Naive thymus-derived CD8-positive, alpha-beta T cell (primary cell): ENCODE measurements at regions not wholly inside any gene's neighbourhood (a gene's known extent, or its start where the extent isn't known, plus 50 kb on each side); places are given as distances from the start of the nearest gene placed in this dataset.
"Not testable (repeated sequence)": the region's sequence is repeated elsewhere in the genome, so short reads cannot be mapped to it uniquely, and the experiment has no call there.

Source experiments
- ATAC-seq, 2 donors: fragments of 150-1000 bp; cut with Tn5 transposase in 1 of 2; sonication (Bioruptor Pico), chemical (Tn5 transposase) in 1 of 2; 1 replicate in 1 of 2; 2 replicates in 1 of 2; pipeline ENCODE4 v1.10.0; 2021; ENCODE audit warnings: mild to moderate bottlenecking in 2 of 2, moderate library complexity in 2 of 2
- POLR2A ChIA-PET: fragments of 350-600 bp; sonication (Branson Sonifier 250); formaldehyde crosslinking; loops from one replicate; lab custom pipeline; 2021; ENCODE audit warnings: antibody characterized with exemption; lab: Charles Lee
- DNase-seq, 10 donors: peaks; one replicate each; pipeline versions ENCODE4 v3.0.0 to v3.0.0-alpha.2; 2020 to 2022
- H3K27ac Mint-ChIP-seq, 10 donors: one replicate each; pipeline ENCODE4 v1.8.0; 2020 to 2022; ENCODE audit warnings: mild to moderate bottlenecking in 10 of 10, mixed read lengths in 10 of 10, moderate library complexity in 4 of 10, inconsistent platforms in 1 of 10
- H3K27me3 Mint-ChIP-seq, 5 donors: one replicate each; pipeline ENCODE4 v1.8.0; 2021 to 2022; ENCODE audit warnings: mixed read lengths in 5 of 5
- H3K36me3 Mint-ChIP-seq, 3 donors: one replicate each; pipeline ENCODE4 v1.8.0; 2020 to 2022; ENCODE audit warnings: mixed read lengths in 3 of 3, mild to moderate bottlenecking in 2 of 3, inconsistent platforms in 1 of 3
- H3K4me1 Mint-ChIP-seq, 4 donors: one replicate each; pipeline ENCODE4 v1.8.0; 2021 to 2022; ENCODE audit warnings: mixed read lengths in 4 of 4
- H3K4me3 Mint-ChIP-seq, 10 donors: one replicate each; pipeline ENCODE4 v1.8.0; 2020 to 2022; ENCODE audit warnings: mild to moderate bottlenecking in 10 of 10, mixed read lengths in 10 of 10, moderate library complexity in 6 of 10, inconsistent platforms in 1 of 10
- H3K9me3 Mint-ChIP-seq, 9 donors: one replicate each; pipeline ENCODE4 v1.8.0; 2020 to 2022; ENCODE audit warnings: mixed read lengths in 9 of 9, mild to moderate bottlenecking in 3 of 9, inconsistent platforms in 1 of 9, moderate library complexity in 1 of 9

- DNase-seq, POLR2A ChIA-PET, H3K27me3 Mint-ChIP-seq, H3K27ac Mint-ChIP-seq, H3K4me1 Mint-ChIP-seq, H3K4me3 Mint-ChIP-seq, H3K36me3 Mint-ChIP-seq, ATAC-seq: not testable (repeated sequence)
- H3K9me3 Mint-ChIP-seq: peaks cover 0 to 16% (median 2%) of the 10 kb centered on the region in 9 donors
These were observed 297.6 kb upstream of the WSB1 start for GRCh38 chr17:26996146-26996916.

GRCh38 chr17:27007734-27008531 is 286.0 kb upstream of the WSB1 start:
- Mint-ChIP-seq H3K27me3 (peaks cover 0 to 18% (median 4%) of the 10 kb centered on the region in 5 donors), H3K9me3 (peaks cover 0 to 19% (median 6%) of the 10 kb centered on the region in 9 donors)
- DNase-seq, POLR2A ChIA-PET, H3K4me1 Mint-ChIP-seq, H3K36me3 Mint-ChIP-seq, H3K4me3 Mint-ChIP-seq, ATAC-seq, H3K27ac Mint-ChIP-seq: not testable (repeated sequence)

GRCh38 chr17:27009087-27009486 is 284.8 kb upstream of the WSB1 start:
- Mint-ChIP-seq H3K4me1 (no peaks in the 10 kb centered on the region), H3K9me3 (peaks cover 0 to 19% (median 2%) of the 10 kb centered on the region in 9 donors)

GRCh38 chr17:27010138-27010537 is 283.8 kb upstream of the WSB1 start:
- Mint-ChIP-seq H3K27me3 (peaks cover 0 to 17% (median 4%) of the 10 kb centered on the region in 5 donors), H3K9me3 (peaks cover 0 to 19% (median 3%) of the 10 kb centered on the region in 9 donors)
- DNase-seq, H3K4me3 Mint-ChIP-seq, POLR2A ChIA-PET, H3K27ac Mint-ChIP-seq, H3K36me3 Mint-ChIP-seq, H3K4me1 Mint-ChIP-seq, ATAC-seq: not testable (repeated sequence)

More at GRCh38 chr17:27009087-27009486, 284.8 kb upstream of the WSB1 start:
- ATAC-seq: no peak
- peaks cover 0 to 18% (median 4%) of the 10 kb centered on the region in 5 donors for H3K27me3 Mint-ChIP-seq
- no peak overlapping the region for H3K4me3 Mint-ChIP-seq
- POLR2A ChIA-PET: no interaction called here
- no peak overlapping the region for H3K27ac Mint-ChIP-seq
- no peak for DNase-seq
- H3K36me3 Mint-ChIP-seq: peaks cover 0 to 4% (median 2%) of the 10 kb centered on the region in 3 donors

- POLR2A ChIA-PET, H3K27ac Mint-ChIP-seq, H3K4me1 Mint-ChIP-seq, H3K36me3 Mint-ChIP-seq, ATAC-seq, H3K4me3 Mint-ChIP-seq, DNase-seq, H3K27me3 Mint-ChIP-seq: not testable (repeated sequence)
- H3K9me3 Mint-ChIP-seq: peaks cover 0 to 26% (median 14%) of the 10 kb centered on the region in 9 donors
These were observed 263.4 kb upstream of the WSB1 start for GRCh38 chr17:27030552-27030951.

GRCh38 chr17:27038676-27039075 is 255.2 kb upstream of the WSB1 start:
- no peak overlapping the region for H3K4me3 Mint-ChIP-seq
- ATAC-seq: no peak
- POLR2A ChIA-PET: no interaction called here
- H3K4me1 Mint-ChIP-seq: peaks cover 0 to 9% (median 0%) of the 10 kb centered on the region in 4 donors
- peaks cover 0 to 7% (median 3%) of the 10 kb centered on the region in 9 donors for H3K9me3 Mint-ChIP-seq
- H3K27me3 Mint-ChIP-seq: no peaks in the 10 kb centered on the region
- H3K36me3 Mint-ChIP-seq: no peaks in the 10 kb centered on the region
- no peak overlapping the region for H3K27ac Mint-ChIP-seq
- DNase-seq: no peak

- DNase-seq, H3K36me3 Mint-ChIP-seq: not testable (repeated sequence)
These were observed 248.9 kb upstream of the WSB1 start for GRCh38 chr17:27045039-27045438.

GRCh38 chr17:27049104-27049784 is 244.7 kb upstream of the WSB1 start:
- no peaks in the 10 kb centered on the region for H3K4me1 Mint-ChIP-seq
- H3K9me3 Mint-ChIP-seq: peaks cover 0 to 15% (median 4%) of the 10 kb centered on the region in 9 donors
- no peak overlapping the region for H3K4me3 Mint-ChIP-seq
- peaks cover 0 to 3% (median 0%) of the 10 kb centered on the region in 3 donors for H3K36me3 Mint-ChIP-seq
- DNase-seq (no peak), ATAC-seq (no peak)
- H3K27me3 Mint-ChIP-seq: peaks cover 0 to 12% (median 3%) of the 10 kb centered on the region in 5 donors
- POLR2A ChIA-PET: no interaction called here
- H3K27ac Mint-ChIP-seq: no peak overlapping the region

More at GRCh38 chr17:27045039-27045438, 248.9 kb upstream of the WSB1 start:
- peaks cover 0 to 12% (median 3%) of the 10 kb centered on the region in 5 donors for H3K27me3 Mint-ChIP-seq
- ATAC-seq, POLR2A ChIA-PET, H3K4me3 Mint-ChIP-seq, H3K27ac Mint-ChIP-seq, H3K4me1 Mint-ChIP-seq: not testable (repeated sequence)
- peaks cover 0 to 13% (median 3%) of the 10 kb centered on the region in 9 donors for H3K9me3 Mint-ChIP-seq

- no peak overlapping the region for H3K4me3 Mint-ChIP-seq
- H3K4me1 Mint-ChIP-seq: no peaks in the 10 kb centered on the region
- H3K36me3 Mint-ChIP-seq: peaks cover 0 to 5% (median 0%) of the 10 kb centered on the region in 3 donors
- peaks cover 0 to 7% (median 0%) of the 10 kb centered on the region in 9 donors for H3K9me3 Mint-ChIP-seq
- ATAC-seq (no peak), DNase-seq (no peak)
- POLR2A ChIA-PET: no interaction called here
- peaks cover 4 to 33% (median 16%) of the 10 kb centered on the region in 5 donors for H3K27me3 Mint-ChIP-seq
- no peak overlapping the region for H3K27ac Mint-ChIP-seq
These were observed 228.3 kb upstream of the WSB1 start for GRCh38 chr17:27065588-27065987.

- no peak overlapping the region for H3K27ac Mint-ChIP-seq
- peaks cover 0 to 5% (median 0%) of the 10 kb centered on the region in 3 donors for H3K36me3 Mint-ChIP-seq
- DNase-seq (no peak), ATAC-seq (no peak)
- POLR2A ChIA-PET: no interaction called here
- H3K27me3 Mint-ChIP-seq: peaks cover 4 to 31% (median 16%) of the 10 kb centered on the region in 5 donors
- peaks cover 0 to 7% (median 0%) of the 10 kb centered on the region in 9 donors for H3K9me3 Mint-ChIP-seq
- H3K4me1 Mint-ChIP-seq: no peaks in the 10 kb centered on the region
- no peak overlapping the region for H3K4me3 Mint-ChIP-seq
These were observed 227.6 kb upstream of the WSB1 start for GRCh38 chr17:27066315-27066714.

GRCh38 chr17:27069842-27070508 is 223.9 kb upstream of the WSB1 start:
- peaks cover 0 to 11% (median 3%) of the 10 kb centered on the region in 5 donors for H3K27me3 Mint-ChIP-seq
- peaks cover 0 to 7% (median 0%) of the 10 kb centered on the region in 9 donors for H3K9me3 Mint-ChIP-seq
- H3K4me1 Mint-ChIP-seq: no peaks in the 10 kb centered on the region
- POLR2A ChIA-PET: no interaction called here
- H3K36me3 Mint-ChIP-seq: peaks cover 0 to 5% (median 0%) of the 10 kb centered on the region in 3 donors
- DNase-seq (no peak), ATAC-seq (no peak)
- no peak overlapping the region for H3K27ac Mint-ChIP-seq
- H3K4me3 Mint-ChIP-seq: no peak overlapping the region

GRCh38 chr17:27070836-27071235 is 223.1 kb upstream of the WSB1 start:
- no peak for ATAC-seq
- Mint-ChIP-seq H3K27me3 (peaks cover 2 to 18% (median 9%) of the 10 kb centered on the region in 5 donors), H3K4me3 (no peak overlapping the region), H3K4me1 (no peaks in the 10 kb centered on the region), H3K27ac (no peak overlapping the region), H3K36me3 (peaks cover 0 to 5% (median 0%) of the 10 kb centered on the region in 3 donors), H3K9me3 (peaks cover 0 to 8% (median 0%) of the 10 kb centered on the region in 9 donors)
- no peak for DNase-seq
- POLR2A ChIA-PET: no interaction called here
